ENCODE measurements at regions not wholly inside any gene's neighbourhood (a gene's known extent, or its start where the extent isn't known, plus 50 kb on each side); places are given as distances from the start of the nearest gene placed in this dataset.

- TF ChIP-seq TAF1 (IDR thresholded peaks at IDR 0.05; ENCODE audit: low read depth): no peak
- TF ChIP-seq CTCF (IDR thresholded peaks at IDR 0.05; ENCODE audit: poor library complexity, severe bottlenecking): no peak
- TF ChIP-seq MXI1 (conservative IDR thresholded peaks at IDR 0.05; ENCODE audit: poor library complexity, severe bottlenecking): no peak
- TF ChIP-seq EP300 (conservative IDR thresholded peaks at IDR 0.05; ENCODE audit: poor library complexity, severe bottlenecking): no peak
- TF ChIP-seq, protein P1, sequence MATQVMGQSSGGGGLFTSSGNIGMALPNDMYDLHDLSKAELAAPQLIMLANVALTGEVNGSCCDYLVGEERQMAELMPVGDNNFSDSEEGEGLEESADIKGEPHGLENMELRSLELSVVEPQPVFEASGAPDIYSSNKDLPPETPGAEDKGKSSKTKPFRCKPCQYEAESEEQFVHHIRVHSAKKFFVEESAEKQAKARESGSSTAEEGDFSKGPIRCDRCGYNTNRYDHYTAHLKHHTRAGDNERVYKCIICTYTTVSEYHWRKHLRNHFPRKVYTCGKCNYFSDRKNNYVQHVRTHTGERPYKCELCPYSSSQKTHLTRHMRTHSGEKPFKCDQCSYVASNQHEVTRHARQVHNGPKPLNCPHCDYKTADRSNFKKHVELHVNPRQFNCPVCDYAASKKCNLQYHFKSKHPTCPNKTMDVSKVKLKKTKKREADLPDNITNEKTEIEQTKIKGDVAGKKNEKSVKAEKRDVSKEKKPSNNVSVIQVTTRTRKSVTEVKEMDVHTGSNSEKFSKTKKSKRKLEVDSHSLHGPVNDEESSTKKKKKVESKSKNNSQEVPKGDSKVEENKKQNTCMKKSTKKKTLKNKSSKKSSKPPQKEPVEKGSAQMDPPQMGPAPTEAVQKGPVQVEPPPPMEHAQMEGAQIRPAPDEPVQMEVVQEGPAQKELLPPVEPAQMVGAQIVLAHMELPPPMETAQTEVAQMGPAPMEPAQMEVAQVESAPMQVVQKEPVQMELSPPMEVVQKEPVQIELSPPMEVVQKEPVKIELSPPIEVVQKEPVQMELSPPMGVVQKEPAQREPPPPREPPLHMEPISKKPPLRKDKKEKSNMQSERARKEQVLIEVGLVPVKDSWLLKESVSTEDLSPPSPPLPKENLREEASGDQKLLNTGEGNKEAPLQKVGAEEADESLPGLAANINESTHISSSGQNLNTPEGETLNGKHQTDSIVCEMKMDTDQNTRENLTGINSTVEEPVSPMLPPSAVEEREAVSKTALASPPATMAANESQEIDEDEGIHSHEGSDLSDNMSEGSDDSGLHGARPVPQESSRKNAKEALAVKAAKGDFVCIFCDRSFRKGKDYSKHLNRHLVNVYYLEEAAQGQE (IDR thresholded peaks at IDR 0.05; ENCODE audit: borderline replicate concordance): no peak
- no peak for TF ChIP-seq EZH2 (IDR thresholded peaks at IDR 0.05; ENCODE audit: borderline replicate concordance, insufficient read depth, low read length, poor library complexity, severe bottlenecking)
- TF ChIP-seq RAD21 (conservative IDR thresholded peaks at IDR 0.05): no peak
Observed at GRCh38 chr15:25058080-25058785, 103.4 kb downstream of the SNRPN start.
